ENCODE measurements at regions not wholly inside any gene's neighbourhood (a gene's known extent, or its start where the extent isn't known, plus 50 kb on each side); places are given as distances from the start of the nearest gene placed in this dataset.

- no peak for DNase-seq (ENCODE audit: low read depth)
- H3K4me3 ChIP-seq (ENCODE audit: low read depth, low read length) = no peak overlapping the region
- TF ChIP-seq, protein P1, sequence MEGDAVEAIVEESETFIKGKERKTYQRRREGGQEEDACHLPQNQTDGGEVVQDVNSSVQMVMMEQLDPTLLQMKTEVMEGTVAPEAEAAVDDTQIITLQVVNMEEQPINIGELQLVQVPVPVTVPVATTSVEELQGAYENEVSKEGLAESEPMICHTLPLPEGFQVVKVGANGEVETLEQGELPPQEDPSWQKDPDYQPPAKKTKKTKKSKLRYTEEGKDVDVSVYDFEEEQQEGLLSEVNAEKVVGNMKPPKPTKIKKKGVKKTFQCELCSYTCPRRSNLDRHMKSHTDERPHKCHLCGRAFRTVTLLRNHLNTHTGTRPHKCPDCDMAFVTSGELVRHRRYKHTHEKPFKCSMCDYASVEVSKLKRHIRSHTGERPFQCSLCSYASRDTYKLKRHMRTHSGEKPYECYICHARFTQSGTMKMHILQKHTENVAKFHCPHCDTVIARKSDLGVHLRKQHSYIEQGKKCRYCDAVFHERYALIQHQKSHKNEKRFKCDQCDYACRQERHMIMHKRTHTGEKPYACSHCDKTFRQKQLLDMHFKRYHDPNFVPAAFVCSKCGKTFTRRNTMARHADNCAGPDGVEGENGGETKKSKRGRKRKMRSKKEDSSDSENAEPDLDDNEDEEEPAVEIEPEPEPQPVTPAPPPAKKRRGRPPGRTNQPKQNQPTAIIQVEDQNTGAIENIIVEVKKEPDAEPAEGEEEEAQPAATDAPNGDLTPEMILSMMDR (conservative IDR thresholded peaks at IDR 0.05; ENCODE audit: low read depth, low read length) = no peak
Measured at GRCh38 chr10:31706464-31707092, 222.1 kb downstream of the ARHGAP12 start.

DNA sequence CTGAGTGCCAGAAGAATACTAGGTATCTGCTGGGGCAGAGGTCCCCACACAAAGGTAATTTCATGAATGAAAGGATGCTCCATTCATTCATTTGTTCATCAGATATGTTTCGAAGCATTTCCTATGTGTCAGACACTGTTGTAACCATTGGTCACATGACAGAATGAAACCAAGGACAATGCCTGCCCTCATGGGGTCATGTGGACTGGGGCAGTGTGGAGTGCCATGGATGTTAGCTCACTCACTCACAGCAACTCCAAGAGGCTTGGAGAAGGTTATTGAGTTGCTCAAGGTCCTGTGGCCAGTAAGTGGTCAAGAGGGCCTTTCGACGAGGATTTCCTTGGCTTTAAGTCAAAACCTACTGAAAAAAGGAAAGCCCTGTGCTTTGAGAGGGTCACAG lies 223.5 kb downstream of the ARHGAP12 start:
- no peak overlapping the region for H3K4me3 ChIP-seq (ENCODE audit: low read depth, low read length)
- DNase-seq (ENCODE audit: low read depth) = no peak
- TF ChIP-seq, protein P1 (conservative IDR thresholded peaks at IDR 0.05; ENCODE audit: low read depth, low read length) = no peak

DNA sequence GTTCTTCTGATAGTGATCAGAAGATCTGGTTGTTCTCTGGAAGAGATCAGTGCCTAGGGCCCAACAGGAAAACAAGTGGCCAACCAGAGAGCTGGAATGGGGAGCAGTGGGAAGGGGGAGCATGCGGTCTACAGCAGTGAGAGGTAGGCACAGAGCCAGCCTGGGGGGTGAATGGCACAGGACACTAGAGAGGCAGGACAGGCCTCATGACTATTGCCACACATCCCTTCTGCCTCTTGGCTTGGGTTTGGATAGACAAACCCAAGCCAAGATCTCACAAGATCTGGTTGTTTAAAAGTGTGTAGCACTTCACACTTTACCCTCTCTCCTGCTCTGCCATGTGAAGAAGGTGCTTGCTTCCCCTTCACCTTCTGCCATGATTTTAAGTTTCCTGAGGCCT lies 224.4 kb downstream of the ARHGAP12 start:
- no peak overlapping the region for H3K4me3 ChIP-seq (ENCODE audit: low read depth, low read length)
- DNase-seq (ENCODE audit: low read depth) = no peak
- TF ChIP-seq, protein P1 (conservative IDR thresholded peaks at IDR 0.05; ENCODE audit: low read depth, low read length) = no peak

- DNase-seq (ENCODE audit: low read depth) = no peak
- TF ChIP-seq, protein P1 (conservative IDR thresholded peaks at IDR 0.05; ENCODE audit: low read depth, low read length) = no peak
- no peak overlapping the region for H3K4me3 ChIP-seq (ENCODE audit: low read depth, low read length)
Measured at GRCh38 chr10:31702954-31703353, 225.7 kb downstream of the ARHGAP12 start.

DNA sequence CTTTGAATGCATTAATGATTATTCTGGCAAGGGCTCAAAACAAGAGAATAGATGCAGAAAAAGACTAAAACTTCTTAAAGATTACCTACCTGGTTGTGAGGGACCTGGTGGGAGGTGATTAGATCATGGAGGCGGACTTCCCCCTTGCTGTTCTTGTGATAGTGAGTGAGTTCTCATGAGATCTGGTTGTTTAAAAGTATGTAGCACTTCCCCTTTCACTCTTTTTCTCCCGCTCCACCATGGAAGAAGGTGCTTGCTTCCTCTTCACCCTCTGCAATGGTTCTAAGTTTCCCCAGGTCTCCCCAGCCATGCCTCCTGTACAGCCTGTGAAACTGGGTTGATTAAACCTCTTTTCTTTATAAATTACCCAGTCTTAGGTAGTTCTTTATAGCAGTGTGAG lies 226.6 kb downstream of the ARHGAP12 start:
- TF ChIP-seq, protein P1 (conservative IDR thresholded peaks at IDR 0.05; ENCODE audit: low read depth, low read length) = no peak
- H3K4me3 ChIP-seq (ENCODE audit: low read depth, low read length) = no peak overlapping the region
- DNase-seq (ENCODE audit: low read depth) = no peak

- TF ChIP-seq, protein P1 (conservative IDR thresholded peaks at IDR 0.05; ENCODE audit: low read depth, low read length) = no peak
- no peak for DNase-seq (ENCODE audit: low read depth)
- H3K4me3 ChIP-seq (ENCODE audit: low read depth, low read length) = no peak overlapping the region
Measured at GRCh38 chr10:31701546-31701945, 227.1 kb downstream of the ARHGAP12 start.

GRCh38 chr10:31700181-31700611 lies 228.4 kb downstream of the ARHGAP12 start:
- H3K4me3 ChIP-seq (ENCODE audit: low read depth, low read length) = no peak overlapping the region
- no peak for DNase-seq (ENCODE audit: low read depth)
- TF ChIP-seq, protein P1 (conservative IDR thresholded peaks at IDR 0.05; ENCODE audit: low read depth, low read length) = no peak

All from epithelial cell of proximal tubule (primary cell).